Fibroblast of the aortic adventitia (primary cell): ENCODE measurements at regions not wholly inside any gene's neighbourhood (a gene's known extent, or its start where the extent isn't known, plus 50 kb on each side); places are given as distances from the start of the nearest gene placed in this dataset.

Experiments
- DNase-seq: peaks from one replicate; pipeline ENCODE4 v3.0.0-alpha.2; 2010; ENCODE audit warnings: low read depth
- H3K4me3 ChIP-seq: 2 replicates; pipeline ENCODE4 v1.5.1; 2011; ENCODE audit warnings: low read depth, mild to moderate bottlenecking, control low read depth, low read length, moderate library complexity
- CTCF ChIP-seq: IDR thresholded peaks from 2 replicates; pipeline ENCODE4 v1.5.1; 2011; ENCODE audit warnings: mild to moderate bottlenecking, low read length, control low read depth, inconsistent platforms; ENCODE audit not compliant: insufficient read depth

- DNase-seq: no peak
- H3K4me3 ChIP-seq: no peak overlapping the region
- TF ChIP-seq CTCF: no peak
Observed at GRCh38 chr1:29524285-29525065, 288.2 kb downstream of the PTPRU start.

- no peak overlapping the region for H3K4me3 ChIP-seq
- TF ChIP-seq CTCF: no peak
- DNase-seq: no peak
Observed at GRCh38 chr1:29523576-29523975, 287.3 kb downstream of the PTPRU start.

GRCh38 chr1:29523136-29523535, 286.8 kb downstream of the PTPRU start:
- TF ChIP-seq CTCF: no peak
- no peak for DNase-seq
- no peak overlapping the region for H3K4me3 ChIP-seq

GRCh38 chr1:29521811-29522580, 285.7 kb downstream of the PTPRU start:
- TF ChIP-seq CTCF: no peak
- no peak overlapping the region for H3K4me3 ChIP-seq
- DNase-seq: no peak

GRCh38 chr1:29521438-29521715, 285.1 kb downstream of the PTPRU start:
- TF ChIP-seq CTCF: no peak
- no peak overlapping the region for H3K4me3 ChIP-seq
- no peak for DNase-seq

GRCh38 chr1:29520571-29521437, 284.5 kb downstream of the PTPRU start:
- no peak for TF ChIP-seq CTCF
- H3K4me3 ChIP-seq: no peak overlapping the region
- DNase-seq: no peak
